ENCODE measurements at regions not wholly inside any gene's neighbourhood (a gene's known extent, or its start where the extent isn't known, plus 50 kb on each side); places are given as distances from the start of the nearest gene placed in this dataset.

DNA sequence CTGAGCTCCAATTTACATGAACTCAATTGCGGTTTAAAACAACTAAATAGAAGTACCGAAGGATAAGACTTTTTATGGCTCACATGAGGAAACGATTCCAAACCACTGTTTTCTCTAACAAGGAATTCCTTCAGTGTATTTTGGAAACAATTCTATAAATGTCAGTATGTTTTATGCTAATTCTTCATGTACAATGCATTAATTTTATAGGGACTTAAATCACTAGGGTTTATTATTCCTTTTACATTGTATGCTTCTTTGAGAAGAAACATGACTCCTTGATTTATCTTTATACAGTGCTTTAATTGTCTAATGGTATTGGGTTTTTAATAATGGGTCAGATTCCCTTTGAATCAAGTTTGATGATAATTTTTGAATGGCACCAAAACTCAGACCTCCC, 566.8 kb downstream of the EPHA4 start:
- no peaks in the 10 kb centered on the region for H3K27me3 ChIP-seq (ENCODE audit: insufficient read depth, low read length, poor library complexity, severe bottlenecking)
- no peaks in the 10 kb centered on the region for H4K20me1 ChIP-seq (ENCODE audit: insufficient read depth, low read length, poor library complexity, severe bottlenecking)
- H3K9me3 ChIP-seq (ENCODE audit: insufficient read depth, low read depth, low read length), result no peaks in the 10 kb centered on the region
- TF ChIP-seq EZH2phosphoT487 (IDR thresholded peaks at IDR 0.05; ENCODE audit: borderline replicate concordance), result no peak
- TF ChIP-seq CTCF (conservative IDR thresholded peaks at IDR 0.05; ENCODE audit: low read length), result no peak
- no peak overlapping the region for H3K4me2 ChIP-seq (ENCODE audit: low read depth, low read length, poor library complexity, severe bottlenecking)
- H3K9ac ChIP-seq (ENCODE audit: low read depth, low read length, poor library complexity, severe bottlenecking), result no peak overlapping the region
- H3K9me2 ChIP-seq (replicated peaks; ENCODE audit: low read depth, low read length), result no peaks in the 10 kb centered on the region
- no peaks in the 10 kb centered on the region for H3K36me3 ChIP-seq (ENCODE audit: insufficient read depth, low read length)
- H3K4me1 ChIP-seq (ENCODE audit: insufficient read depth, low read length, poor library complexity, severe bottlenecking), result no peaks in the 10 kb centered on the region
- H2AFZ ChIP-seq (ENCODE audit: low read length), result no peak overlapping the region
- H3F3A ChIP-seq (ENCODE audit: low read depth), result no peaks in the 10 kb centered on the region
- H3K79me2 ChIP-seq (ENCODE audit: insufficient read depth, low read length), result no peaks in the 10 kb centered on the region
- no peak overlapping the region for H3K4me3 ChIP-seq (ENCODE audit: low read length, poor library complexity, severe bottlenecking)

DNA sequence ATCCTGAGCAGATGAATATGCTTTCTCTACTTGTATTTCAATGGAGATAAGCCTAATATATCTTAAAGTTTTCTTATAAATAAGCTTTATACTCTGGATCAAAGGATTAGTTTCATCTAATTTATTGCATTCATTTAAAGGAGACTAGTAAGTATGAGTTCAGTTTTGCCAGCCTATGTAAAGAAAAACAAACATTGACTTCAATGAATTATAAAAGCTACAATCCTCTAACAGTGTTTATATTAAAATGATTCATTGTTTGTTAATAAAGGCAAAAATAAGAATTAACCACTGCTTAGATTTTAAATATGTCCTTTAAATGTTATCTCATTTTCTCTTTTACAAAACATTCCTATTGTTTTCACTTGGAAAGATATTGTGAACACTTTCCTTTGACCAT, 566.0 kb downstream of the EPHA4 start:
- Histone ChIP-seq H3K79me2 (ENCODE audit: insufficient read depth, low read length) (no peaks in the 10 kb centered on the region), H3K9me2 (replicated peaks; ENCODE audit: low read depth, low read length) (no peaks in the 10 kb centered on the region), H3K4me1 (ENCODE audit: insufficient read depth, low read length, poor library complexity, severe bottlenecking) (no peaks in the 10 kb centered on the region), H4K20me1 (ENCODE audit: insufficient read depth, low read length, poor library complexity, severe bottlenecking) (no peaks in the 10 kb centered on the region), H3K4me3 (ENCODE audit: low read length, poor library complexity, severe bottlenecking) (no peak overlapping the region), H3F3A (ENCODE audit: low read depth) (no peaks in the 10 kb centered on the region), H3K9ac (ENCODE audit: low read depth, low read length, poor library complexity, severe bottlenecking) (no peak overlapping the region), H3K36me3 (ENCODE audit: insufficient read depth, low read length) (no peaks in the 10 kb centered on the region), H2AFZ (ENCODE audit: low read length) (no peak overlapping the region), H3K4me2 (ENCODE audit: low read depth, low read length, poor library complexity, severe bottlenecking) (no peak overlapping the region), H3K27me3 (ENCODE audit: insufficient read depth, low read length, poor library complexity, severe bottlenecking) (no peaks in the 10 kb centered on the region), H3K9me3 (ENCODE audit: insufficient read depth, low read depth, low read length) (no peaks in the 10 kb centered on the region)
- TF ChIP-seq EZH2phosphoT487 (IDR thresholded peaks at IDR 0.05; ENCODE audit: borderline replicate concordance) (no peak), CTCF (conservative IDR thresholded peaks at IDR 0.05; ENCODE audit: low read length) (no peak)

- Histone ChIP-seq H3K4me3 (ENCODE audit: low read length, poor library complexity, severe bottlenecking) (no peak overlapping the region), H3K4me2 (ENCODE audit: low read depth, low read length, poor library complexity, severe bottlenecking) (no peak overlapping the region), H3K9me2 (replicated peaks; ENCODE audit: low read depth, low read length) (no peaks in the 10 kb centered on the region), H2AFZ (ENCODE audit: low read length) (no peak overlapping the region), H3F3A (ENCODE audit: low read depth) (no peaks in the 10 kb centered on the region), H3K27me3 (ENCODE audit: insufficient read depth, low read length, poor library complexity, severe bottlenecking) (no peaks in the 10 kb centered on the region), H3K9me3 (ENCODE audit: insufficient read depth, low read depth, low read length) (no peaks in the 10 kb centered on the region), H3K79me2 (ENCODE audit: insufficient read depth, low read length) (no peaks in the 10 kb centered on the region), H3K36me3 (ENCODE audit: insufficient read depth, low read length) (no peaks in the 10 kb centered on the region), H3K9ac (ENCODE audit: low read depth, low read length, poor library complexity, severe bottlenecking) (no peak overlapping the region), H4K20me1 (ENCODE audit: insufficient read depth, low read length, poor library complexity, severe bottlenecking) (no peaks in the 10 kb centered on the region), H3K4me1 (ENCODE audit: insufficient read depth, low read length, poor library complexity, severe bottlenecking) (peaks cover 7% of the 10 kb centered on the region)
- TF ChIP-seq CTCF (conservative IDR thresholded peaks at IDR 0.05; ENCODE audit: low read length) (no peak), EZH2phosphoT487 (IDR thresholded peaks at IDR 0.05; ENCODE audit: borderline replicate concordance) (no peak)
Measured at GRCh38 chr2:221016551-221016950, 555.6 kb downstream of the EPHA4 start.

Measured in Loucy (cell line).